ENCODE measurements at regions not wholly inside any gene's neighbourhood (a gene's known extent, or its start where the extent isn't known, plus 50 kb on each side); places are given as distances from the start of the nearest gene placed in this dataset.
A peak's percentile ranks its signal among the peaks of the same experiment; 100 is the strongest.

DNA sequence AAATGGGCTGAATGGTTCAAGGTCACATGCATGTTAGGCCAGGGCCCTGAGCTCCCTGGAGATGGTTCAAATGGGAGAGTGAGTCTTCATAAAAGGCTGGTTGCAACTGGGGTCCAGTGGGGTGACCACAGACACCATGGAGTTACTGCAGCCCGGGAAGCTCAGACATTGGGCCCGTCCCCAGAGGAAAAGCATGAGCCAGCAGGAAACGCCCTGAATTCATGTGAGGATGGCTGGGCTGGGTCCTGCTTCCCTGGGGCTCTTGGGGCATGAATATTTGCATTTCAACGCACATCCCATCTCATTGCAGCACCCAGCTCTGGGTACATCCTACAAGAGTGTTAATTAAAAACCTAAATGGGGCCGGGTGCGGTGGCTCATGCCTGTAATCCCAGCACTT, 549.0 kb downstream of the TCERG1L start:
- Mint-ChIP-seq H3K27ac (no peak overlapping the region), H3K4me3 (no peak overlapping the region), H3K4me1 (no peaks in the 10 kb centered on the region), H3K9me3 (peaks cover 0 to 15% of the 10 kb centered on the region in 2 donors), H3K27me3 (no peaks in the 10 kb centered on the region)
- DNase-seq, result no peak
- ATAC-seq, result no peak

DNA sequence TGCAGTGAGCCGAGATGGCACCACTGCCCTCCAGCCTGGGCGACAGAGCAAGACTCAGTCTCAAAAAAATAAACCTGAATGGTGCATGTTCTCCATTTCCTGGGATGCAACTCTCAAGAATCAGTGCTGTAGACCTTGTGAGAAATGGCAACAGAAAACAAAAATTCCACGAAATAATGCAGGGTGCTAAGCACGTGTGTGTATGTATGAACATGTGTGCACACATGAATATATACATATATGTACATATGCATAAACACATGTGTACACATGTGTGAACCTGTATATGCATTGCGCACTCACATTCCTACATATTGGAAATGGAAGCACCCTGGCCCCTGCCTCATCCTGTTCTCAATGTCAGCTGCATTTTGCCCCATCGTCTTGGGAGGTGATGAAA, 548.5 kb downstream of the TCERG1L start:
- no peak overlapping the region for H3K27ac Mint-ChIP-seq
- peaks cover 0 to 21% of the 10 kb centered on the region in 2 donors for H3K9me3 Mint-ChIP-seq
- no peak for DNase-seq
- H3K4me3 Mint-ChIP-seq, result no peak overlapping the region
- no peak for ATAC-seq
- no peaks in the 10 kb centered on the region for H3K27me3 Mint-ChIP-seq
- no peaks in the 10 kb centered on the region for H3K4me1 Mint-ChIP-seq

DNA sequence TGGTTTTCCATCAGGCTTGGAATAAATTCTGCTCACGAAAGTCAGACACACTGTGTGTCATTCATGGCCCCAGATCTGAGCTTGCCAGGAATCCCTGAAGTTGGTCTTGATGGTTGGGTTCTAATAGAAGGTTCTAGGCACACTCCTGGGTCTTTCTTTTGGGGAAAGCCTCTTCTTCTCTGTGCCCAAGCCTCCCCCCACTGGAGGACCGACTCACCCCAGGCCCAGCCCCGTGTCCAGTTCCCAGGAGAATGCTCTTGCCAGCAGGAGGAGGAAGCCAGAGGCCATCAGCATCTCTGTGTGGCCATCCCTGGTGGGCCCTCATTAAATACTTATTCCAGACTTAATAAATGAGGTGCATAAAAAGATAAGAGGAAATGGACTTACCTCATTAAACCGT, 548.0 kb downstream of the TCERG1L start:
- ATAC-seq, result no peak

DNA sequence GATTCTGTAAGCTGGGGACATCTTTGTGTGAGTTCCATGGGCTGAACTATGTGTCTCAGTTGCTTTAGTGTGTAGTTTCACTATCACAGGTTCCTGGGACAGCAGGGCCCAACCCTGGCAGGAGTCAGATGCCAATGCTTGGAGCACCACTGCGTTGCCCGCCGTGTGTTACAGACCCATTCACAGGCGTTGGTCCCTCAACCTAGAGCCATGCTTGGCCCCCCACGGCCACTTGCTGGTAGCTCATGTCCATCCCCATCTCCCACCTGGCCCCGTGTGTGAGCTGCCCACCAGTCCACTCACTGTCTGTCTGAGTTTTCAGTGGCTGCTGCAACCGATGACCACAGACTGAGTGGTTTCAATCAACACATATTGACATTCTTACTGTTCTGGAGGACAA, 546.9 kb downstream of the TCERG1L start:
- Mint-ChIP-seq H3K27me3 (no peaks in the 10 kb centered on the region), H3K4me3 (no peak overlapping the region), H3K4me1 (no peaks in the 10 kb centered on the region), H3K9me3 (peaks cover 0 to 25% of the 10 kb centered on the region in 2 donors), H3K27ac (no peak overlapping the region)
- ATAC-seq (no peak), DNase-seq (no peak)

More for the DNA sequence above, 548.0 kb downstream of the TCERG1L start:
- peaks cover 0 to 24% of the 10 kb centered on the region in 2 donors for H3K9me3 Mint-ChIP-seq
- H3K4me1 Mint-ChIP-seq, result no peaks in the 10 kb centered on the region
- no peaks in the 10 kb centered on the region for H3K27me3 Mint-ChIP-seq
- H3K27ac Mint-ChIP-seq, result no peak overlapping the region
- DNase-seq, result no peak
- H3K4me3 Mint-ChIP-seq, result no peak overlapping the region

DNA sequence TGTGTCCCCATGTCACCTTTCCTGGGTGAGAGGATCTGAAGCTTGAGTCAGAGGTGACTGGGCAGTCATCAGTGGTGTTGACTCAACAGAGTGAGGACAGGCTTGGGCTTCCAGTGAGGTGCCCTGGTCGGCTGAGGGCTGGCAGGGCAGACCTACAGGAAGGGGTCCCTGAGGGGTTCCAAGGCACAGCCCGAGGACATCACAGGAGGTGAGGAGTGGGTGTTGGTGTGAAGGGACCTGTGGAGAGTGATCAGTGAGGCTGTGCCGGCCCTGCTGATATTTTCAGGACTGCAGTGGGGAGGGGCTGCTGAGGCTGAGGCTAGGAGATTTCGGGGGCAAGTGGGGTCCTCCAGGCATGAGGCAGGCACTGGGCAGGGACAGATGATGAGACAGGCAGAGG, 545.5 kb downstream of the TCERG1L start:
- ATAC-seq (no peak), DNase-seq (no peak)
- Mint-ChIP-seq H3K27me3 (no peaks in the 10 kb centered on the region), H3K27ac (no peak overlapping the region), H3K4me1 (no peaks in the 10 kb centered on the region), H3K4me3 (no peak overlapping the region), H3K9me3 (peaks cover 0 to 28% of the 10 kb centered on the region in 2 donors)

DNA sequence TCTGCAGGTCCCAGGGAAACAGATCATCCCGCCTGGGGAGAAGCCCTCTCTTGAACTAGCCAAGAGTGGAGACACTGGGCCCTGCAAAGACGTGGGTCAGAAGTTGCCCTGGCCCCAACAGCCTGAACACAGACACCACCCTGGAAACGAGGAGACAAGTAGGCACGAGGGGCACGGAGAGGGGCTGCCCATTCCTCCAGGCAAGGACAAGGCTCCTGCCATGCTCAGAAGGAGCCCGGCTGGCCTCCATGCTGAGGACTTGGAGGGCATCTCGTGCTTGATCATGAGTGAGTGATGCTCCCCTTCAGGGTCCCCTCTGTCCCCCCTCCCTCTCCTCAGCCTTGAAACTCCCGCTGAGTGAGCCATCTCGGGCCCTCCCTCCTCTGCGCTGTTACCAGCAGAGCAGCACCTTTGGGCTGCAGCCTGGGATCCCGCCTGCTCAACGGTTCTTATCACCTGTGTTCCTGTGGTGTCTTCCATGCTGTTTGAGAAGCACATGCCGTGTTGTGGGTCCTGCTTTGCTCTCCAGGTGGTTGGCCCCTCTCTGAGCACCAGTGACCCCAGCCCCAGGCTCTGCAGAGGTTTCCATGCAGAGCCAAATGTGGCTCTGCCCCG, 544.3 kb downstream of the TCERG1L start:
- DNase-seq (no peak), ATAC-seq (no peak)
- Mint-ChIP-seq H3K27ac (peak overlapping the region in 1 of 2 donors; percentile 27), H3K4me1 (no peaks in the 10 kb centered on the region), H3K4me3 (no peak overlapping the region), H3K27me3 (peaks cover 5% of the 10 kb centered on the region), H3K9me3 (peaks cover 0 to 28% of the 10 kb centered on the region in 2 donors)

DNA sequence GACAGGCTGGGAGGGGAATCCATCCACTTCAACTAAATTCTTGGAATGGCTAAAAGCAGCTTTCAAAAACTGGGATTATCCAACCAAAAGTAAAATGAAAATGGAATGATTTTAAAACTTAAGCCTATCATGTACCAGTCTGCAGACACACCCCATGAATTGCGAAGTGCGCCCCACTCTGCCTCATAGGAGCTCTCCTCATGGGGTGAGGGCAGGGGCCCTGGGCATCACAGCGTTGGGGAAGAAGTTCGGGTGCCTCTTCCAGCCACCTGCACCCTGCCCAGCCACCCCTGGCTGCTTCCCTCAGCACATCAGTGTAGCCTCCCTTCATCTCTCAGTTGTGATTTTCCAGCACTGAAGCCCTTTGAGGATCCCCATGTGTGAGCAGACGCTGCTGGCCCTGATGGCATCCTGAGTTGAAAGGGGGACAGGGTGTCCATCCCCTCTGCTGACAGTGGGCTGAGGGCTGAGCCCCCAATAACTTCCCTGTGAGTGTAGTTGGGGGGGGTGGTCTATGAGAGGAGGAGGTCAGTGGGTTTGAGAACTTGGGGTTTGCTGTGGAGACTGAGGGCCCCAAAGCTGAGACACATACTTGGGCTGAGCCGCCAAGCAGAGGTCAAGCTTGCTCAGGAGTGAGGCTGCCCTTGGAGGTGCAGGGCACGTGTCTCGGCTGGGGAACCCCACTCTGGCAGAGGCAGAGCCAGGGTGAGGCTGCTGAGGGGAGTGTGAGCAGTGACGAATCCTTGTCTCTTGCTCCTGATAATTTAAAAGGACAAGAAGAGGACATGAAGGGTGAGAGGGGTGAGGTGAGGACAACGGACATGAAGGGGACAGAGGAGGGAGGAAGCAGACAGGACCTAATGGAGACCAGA, 542.1 kb downstream of the TCERG1L start:
- Mint-ChIP-seq H3K9me3 (peaks cover 0 to 28% of the 10 kb centered on the region in 2 donors), H3K4me3 (no peak overlapping the region), H3K4me1 (no peaks in the 10 kb centered on the region), H3K27ac (no peak overlapping the region), H3K27me3 (peaks cover 25% of the 10 kb centered on the region)
- ATAC-seq (no peak), DNase-seq (no peak)

DNA sequence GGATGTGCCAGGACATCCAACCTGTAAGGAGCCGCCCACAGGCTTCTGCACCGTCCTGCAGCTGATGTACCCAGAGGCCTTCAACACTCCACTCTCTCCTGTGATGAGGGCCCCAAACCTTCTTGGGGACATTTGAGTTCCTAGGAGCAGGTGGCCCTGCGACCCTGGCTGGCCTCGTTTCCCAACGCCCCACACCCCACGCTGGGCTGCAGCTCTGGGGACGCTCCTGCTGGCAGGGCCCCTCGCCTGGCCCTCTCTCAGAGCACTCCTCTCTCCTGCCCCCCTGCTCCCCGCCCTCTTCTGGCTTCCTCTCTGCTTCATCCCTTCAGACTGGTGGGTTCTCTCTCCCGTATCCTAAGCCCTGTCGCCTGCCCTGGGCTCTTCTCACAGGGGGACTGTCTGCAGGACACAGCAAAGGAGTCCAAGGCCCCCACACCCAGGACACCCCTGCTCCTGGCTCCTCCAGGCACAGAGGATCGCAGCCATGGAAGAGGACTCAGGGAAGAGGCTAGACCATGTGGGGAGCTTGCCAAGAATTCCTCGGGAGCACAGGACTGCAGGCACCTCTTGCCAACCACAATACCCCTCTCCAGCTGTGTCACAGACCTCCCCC, 541.4 kb downstream of the TCERG1L start:
- H3K4me1 Mint-ChIP-seq, result no peaks in the 10 kb centered on the region
- DNase-seq (no peak), ATAC-seq (peak; percentile 39)
- H3K4me3 Mint-ChIP-seq, result no peak overlapping the region
- H3K9me3 Mint-ChIP-seq, result peaks cover 0 to 28% of the 10 kb centered on the region in 2 donors
- peaks cover 25% of the 10 kb centered on the region for H3K27me3 Mint-ChIP-seq
- H3K27ac Mint-ChIP-seq, result no peak overlapping the region

DNA sequence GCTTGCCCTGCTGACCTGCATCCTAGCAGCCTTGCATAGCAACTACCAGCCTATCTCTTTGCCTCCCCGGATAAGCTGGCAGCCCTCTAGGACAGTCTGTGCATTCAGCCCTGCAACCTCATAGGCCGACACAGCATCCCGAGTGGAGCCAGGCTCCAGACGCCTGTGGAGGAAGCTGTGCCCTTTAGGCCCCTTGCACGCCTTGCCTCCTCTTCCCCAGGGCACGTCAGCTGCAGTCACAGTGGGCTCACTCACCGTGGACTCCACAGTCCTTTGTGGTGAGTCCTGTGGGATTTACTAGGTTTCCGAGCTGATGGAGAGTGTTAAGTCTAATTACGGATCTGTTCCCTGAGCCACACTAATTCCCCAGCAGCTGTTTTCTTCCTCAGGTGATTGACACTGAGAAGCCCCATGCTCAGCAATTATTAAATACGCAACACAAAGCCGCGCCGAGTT, 540.0 kb downstream of the TCERG1L start:
- no peaks in the 10 kb centered on the region for H3K4me1 Mint-ChIP-seq
- ATAC-seq, result no peak
- no peak overlapping the region for H3K27ac Mint-ChIP-seq
- H3K9me3 Mint-ChIP-seq, result peaks cover 0 to 22% of the 10 kb centered on the region in 2 donors
- H3K4me3 Mint-ChIP-seq, result no peak overlapping the region
- H3K27me3 Mint-ChIP-seq, result peaks cover 25% of the 10 kb centered on the region
- DNase-seq, result no peak

DNA sequence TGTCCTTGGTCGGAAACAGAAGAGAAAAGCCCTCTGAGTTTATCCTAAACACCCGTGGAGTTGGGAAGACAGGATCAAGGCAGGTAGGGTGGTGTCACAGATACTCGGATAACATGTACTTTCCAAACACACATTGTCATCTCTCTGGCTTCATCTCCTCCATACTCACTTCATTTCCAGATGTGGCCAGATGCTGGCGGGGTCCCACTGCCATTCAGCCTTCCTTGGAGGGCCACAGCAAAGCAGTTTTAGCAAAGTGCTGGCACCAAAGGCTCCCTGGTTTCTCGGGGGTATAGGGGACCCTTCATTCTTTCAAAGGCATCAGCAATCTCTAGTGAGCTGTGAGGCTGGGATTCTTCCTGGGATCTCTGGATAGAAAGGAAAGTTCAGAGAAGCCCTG, 539.5 kb downstream of the TCERG1L start:
- no peak for ATAC-seq
- Mint-ChIP-seq H3K9me3 (peaks cover 0 to 22% of the 10 kb centered on the region in 2 donors), H3K27me3 (peaks cover 25% of the 10 kb centered on the region)

DNA sequence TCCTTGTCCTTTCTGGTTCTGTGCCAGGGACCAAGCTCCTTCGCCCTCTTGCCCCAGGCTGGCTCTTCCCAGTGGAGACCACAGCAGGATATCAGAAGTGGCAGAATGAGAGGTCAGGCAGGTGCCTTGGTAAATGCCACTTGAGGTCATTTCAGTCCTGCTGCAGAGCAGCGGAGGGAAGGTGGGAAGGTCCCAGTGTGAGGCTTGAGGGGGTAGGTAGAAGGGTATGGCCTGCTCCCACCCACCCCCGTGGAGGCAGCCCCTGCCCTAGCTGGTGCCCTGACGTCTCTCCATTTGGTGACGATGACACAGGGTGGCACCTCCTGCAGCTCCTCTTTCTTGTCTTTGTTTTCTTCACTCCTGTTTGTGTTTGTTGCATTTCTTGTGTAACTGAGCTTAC, 538.8 kb downstream of the TCERG1L start:
- H3K27ac Mint-ChIP-seq, result peak overlapping the region in 1 of 2 donors; percentile 42
- DNase-seq (no peak), ATAC-seq (no peak)
- H3K9me3 Mint-ChIP-seq, result peaks cover 0 to 18% of the 10 kb centered on the region in 2 donors
- H3K27me3 Mint-ChIP-seq, result peaks cover 25% of the 10 kb centered on the region
- H3K4me3 Mint-ChIP-seq, result no peak overlapping the region
- no peaks in the 10 kb centered on the region for H3K4me1 Mint-ChIP-seq

More for the DNA sequence above, 539.5 kb downstream of the TCERG1L start:
- Mint-ChIP-seq H3K4me1 (no peaks in the 10 kb centered on the region), H3K27ac (no peak overlapping the region), H3K4me3 (no peak overlapping the region)
- DNase-seq, result no peak

DNA sequence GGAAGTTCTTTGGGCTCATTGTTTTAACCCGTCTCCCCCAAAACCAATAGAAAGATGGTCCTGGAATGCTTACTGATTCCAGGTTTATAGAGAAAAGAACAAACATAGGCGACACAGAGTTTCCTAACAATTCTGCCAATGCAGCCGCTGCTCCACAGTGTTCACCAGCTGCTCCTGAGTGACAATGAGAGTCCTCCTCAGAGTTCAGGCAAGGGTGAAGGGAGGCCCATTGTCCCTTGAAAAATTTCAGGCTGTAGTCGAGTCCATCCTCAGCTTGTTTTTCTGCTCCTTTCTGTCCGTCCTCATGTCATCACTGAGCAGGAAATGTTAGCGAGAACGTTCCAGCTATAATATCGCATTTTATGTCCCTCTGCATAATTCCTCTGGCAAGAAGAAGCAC, 537.6 kb downstream of the TCERG1L start:
- ATAC-seq, result no peak
- no peak overlapping the region for H3K27ac Mint-ChIP-seq
- H3K4me3 Mint-ChIP-seq, result no peak overlapping the region
- H3K27me3 Mint-ChIP-seq, result peaks cover 25% of the 10 kb centered on the region
- no peak for DNase-seq
- H3K9me3 Mint-ChIP-seq, result peaks cover 0 to 9% of the 10 kb centered on the region in 2 donors
- H3K4me1 Mint-ChIP-seq, result no peaks in the 10 kb centered on the region

DNA sequence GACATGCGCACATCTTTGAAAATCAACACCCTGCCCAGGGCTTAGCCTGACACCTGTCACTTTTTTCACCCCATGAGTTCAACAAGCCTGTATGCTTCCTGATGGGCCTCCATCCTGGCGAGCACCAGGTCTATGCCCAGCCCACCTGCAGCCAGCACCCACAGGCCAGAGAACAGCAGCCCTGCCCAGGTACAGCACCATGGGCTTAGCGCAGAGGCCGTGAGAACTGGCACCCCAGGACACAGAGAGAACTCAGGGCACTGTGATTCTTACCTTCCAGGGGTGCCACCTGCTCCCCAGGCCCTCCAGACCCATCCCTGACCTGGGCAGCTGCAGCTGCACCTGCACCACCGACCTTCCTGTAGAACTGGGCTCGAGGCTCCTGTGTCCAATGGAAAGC, 536.6 kb downstream of the TCERG1L start:
- no peaks in the 10 kb centered on the region for H3K4me1 Mint-ChIP-seq
- ATAC-seq (no peak), DNase-seq (no peak)
- peaks cover 25% of the 10 kb centered on the region for H3K27me3 Mint-ChIP-seq
- no peak overlapping the region for H3K27ac Mint-ChIP-seq
- H3K4me3 Mint-ChIP-seq, result no peak overlapping the region
- peaks cover 0 to under 1% of the 10 kb centered on the region in 2 donors for H3K9me3 Mint-ChIP-seq

DNA sequence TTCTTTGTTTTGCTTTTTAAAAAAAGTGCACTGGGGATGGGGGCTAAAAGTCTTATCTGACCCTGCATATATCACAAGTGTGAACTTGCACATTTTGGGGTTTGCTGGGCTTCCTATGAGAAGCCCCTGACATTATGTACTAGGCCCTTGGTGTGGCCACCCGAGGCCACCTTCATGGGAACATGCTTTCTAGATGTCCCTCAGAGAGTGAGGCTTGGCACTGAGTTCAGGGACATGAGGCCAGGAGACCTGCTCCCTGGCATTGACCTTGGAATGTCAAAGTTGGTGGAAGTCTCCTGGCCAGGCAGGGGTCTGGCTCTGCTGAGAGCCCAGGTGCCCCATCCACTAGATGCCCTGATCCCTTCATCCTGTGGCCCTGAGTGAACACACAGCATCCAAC, 536.2 kb downstream of the TCERG1L start:
- ATAC-seq, result no peak
- H3K9me3 Mint-ChIP-seq, result no peaks in the 10 kb centered on the region
- no peak for DNase-seq
- H3K4me3 Mint-ChIP-seq, result no peak overlapping the region
- no peak overlapping the region for H3K27ac Mint-ChIP-seq
- peaks cover 25% of the 10 kb centered on the region for H3K27me3 Mint-ChIP-seq
- H3K4me1 Mint-ChIP-seq, result no peaks in the 10 kb centered on the region

DNA sequence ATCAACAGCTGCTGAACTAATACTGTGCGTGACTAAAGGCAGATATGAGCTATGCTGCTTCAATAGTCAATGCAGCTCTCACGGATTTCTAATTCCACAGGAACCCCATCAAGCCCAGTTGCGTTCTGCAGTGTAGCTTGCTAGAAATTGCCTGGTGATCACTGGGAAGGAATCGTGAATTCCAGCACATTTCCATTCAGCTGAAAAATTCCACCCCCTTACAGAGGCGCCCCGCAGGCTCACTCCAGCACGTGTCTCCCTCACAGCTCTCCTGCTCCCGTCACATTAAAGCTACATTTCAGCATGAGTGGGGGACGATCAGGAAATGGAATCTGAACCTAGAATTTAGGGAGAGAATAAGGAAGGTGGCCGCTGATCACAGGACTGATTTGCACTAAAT, 534.8 kb downstream of the TCERG1L start:
- H3K9me3 Mint-ChIP-seq, result no peaks in the 10 kb centered on the region
- no peak overlapping the region for H3K4me3 Mint-ChIP-seq
- H3K27ac Mint-ChIP-seq, result no peak overlapping the region
- H3K27me3 Mint-ChIP-seq, result peaks cover 25% of the 10 kb centered on the region
- no peak for DNase-seq
- H3K4me1 Mint-ChIP-seq, result no peaks in the 10 kb centered on the region
- no peak for ATAC-seq
